ENCODE measurements at regions not wholly inside any gene's neighbourhood (a gene's known extent, or its start where the extent isn't known, plus 50 kb on each side); places are given as distances from the start of the nearest gene placed in this dataset.
"Not testable (repeated sequence)": the region's sequence is repeated elsewhere in the genome, so short reads cannot be mapped to it uniquely, and the experiment has no call there.

DNA sequence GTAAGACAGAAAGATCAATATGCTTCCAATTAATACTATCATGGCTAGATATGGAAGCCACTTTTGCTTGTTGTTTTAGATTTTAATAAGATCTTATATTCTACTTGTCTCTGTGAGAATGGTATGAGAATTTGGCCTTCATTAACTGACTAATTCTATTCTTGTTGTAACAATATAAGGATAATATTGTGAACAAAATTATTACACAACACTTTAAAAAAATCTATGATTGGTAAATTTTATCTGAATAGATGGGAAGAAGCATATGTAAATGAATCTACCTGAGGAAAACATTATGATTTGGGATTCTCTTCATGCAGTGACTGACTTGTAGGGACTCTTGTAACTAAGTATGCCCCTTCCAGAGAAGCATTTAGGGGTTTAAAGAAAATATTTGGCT, 308.9 kb upstream of the KCND2 start:
- TF ChIP-seq, protein P1, sequence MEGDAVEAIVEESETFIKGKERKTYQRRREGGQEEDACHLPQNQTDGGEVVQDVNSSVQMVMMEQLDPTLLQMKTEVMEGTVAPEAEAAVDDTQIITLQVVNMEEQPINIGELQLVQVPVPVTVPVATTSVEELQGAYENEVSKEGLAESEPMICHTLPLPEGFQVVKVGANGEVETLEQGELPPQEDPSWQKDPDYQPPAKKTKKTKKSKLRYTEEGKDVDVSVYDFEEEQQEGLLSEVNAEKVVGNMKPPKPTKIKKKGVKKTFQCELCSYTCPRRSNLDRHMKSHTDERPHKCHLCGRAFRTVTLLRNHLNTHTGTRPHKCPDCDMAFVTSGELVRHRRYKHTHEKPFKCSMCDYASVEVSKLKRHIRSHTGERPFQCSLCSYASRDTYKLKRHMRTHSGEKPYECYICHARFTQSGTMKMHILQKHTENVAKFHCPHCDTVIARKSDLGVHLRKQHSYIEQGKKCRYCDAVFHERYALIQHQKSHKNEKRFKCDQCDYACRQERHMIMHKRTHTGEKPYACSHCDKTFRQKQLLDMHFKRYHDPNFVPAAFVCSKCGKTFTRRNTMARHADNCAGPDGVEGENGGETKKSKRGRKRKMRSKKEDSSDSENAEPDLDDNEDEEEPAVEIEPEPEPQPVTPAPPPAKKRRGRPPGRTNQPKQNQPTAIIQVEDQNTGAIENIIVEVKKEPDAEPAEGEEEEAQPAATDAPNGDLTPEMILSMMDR (IDR thresholded peaks at IDR 0.05), result no peak
- Histone ChIP-seq H3K27ac (no peak overlapping the region), H3K27me3 (no peaks in the 10 kb centered on the region), H3K4me3 (no peak overlapping the region), H3K36me3 (no peaks in the 10 kb centered on the region), H3K9me3 (no peaks in the 10 kb centered on the region), H3K4me1 (no peaks in the 10 kb centered on the region)
- ATAC-seq, result no peak
- intact Hi-C loops (cut with DNase I), result no loop called here
- DNase-seq, result no peak

DNA sequence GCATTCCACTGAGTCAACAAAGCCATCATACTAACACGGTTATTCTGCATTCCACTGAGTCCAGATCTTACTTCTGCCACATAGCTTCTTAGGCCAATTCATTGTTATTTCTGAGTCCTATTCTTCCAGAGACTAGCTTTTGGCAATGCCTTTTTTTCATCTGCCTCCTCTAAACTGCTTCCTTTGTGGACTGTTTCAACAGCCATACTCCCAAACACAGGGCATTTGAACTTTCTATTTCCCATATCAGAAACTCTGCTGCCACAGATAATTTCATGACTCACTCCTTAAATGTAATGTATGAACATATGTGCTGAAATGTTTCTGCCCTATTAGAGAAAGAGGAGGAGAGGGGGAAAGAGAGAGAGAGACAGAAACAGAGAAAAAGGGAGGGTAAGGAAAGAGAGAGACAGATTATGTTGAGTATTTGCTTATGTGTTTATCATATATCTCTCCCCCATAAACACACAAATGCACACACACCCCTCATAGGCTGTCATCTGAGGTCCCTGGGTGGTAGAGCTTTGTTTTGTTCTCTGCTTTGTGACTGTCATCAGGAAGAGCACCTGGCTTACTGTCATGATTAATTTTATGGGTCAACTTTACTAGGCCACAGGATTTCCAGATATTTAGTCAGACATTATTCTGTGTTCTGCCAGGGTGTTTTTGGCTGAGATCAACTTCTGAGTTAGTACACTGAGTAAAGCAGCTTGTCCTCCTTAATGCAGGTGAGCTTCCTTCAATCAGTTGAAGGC, 308.0 kb upstream of the KCND2 start:
- Histone ChIP-seq H3K36me3 (no peaks in the 10 kb centered on the region), H3K4me1 (no peaks in the 10 kb centered on the region), H3K27ac (no peak overlapping the region), H3K9me3 (no peaks in the 10 kb centered on the region), H3K4me3 (no peak overlapping the region), H3K27me3 (no peaks in the 10 kb centered on the region)
- ATAC-seq, result no peak
- no peak for DNase-seq
- intact Hi-C loops (cut with DNase I), result no loop called here
- TF ChIP-seq, protein P1 (IDR thresholded peaks at IDR 0.05), result no peak

DNA sequence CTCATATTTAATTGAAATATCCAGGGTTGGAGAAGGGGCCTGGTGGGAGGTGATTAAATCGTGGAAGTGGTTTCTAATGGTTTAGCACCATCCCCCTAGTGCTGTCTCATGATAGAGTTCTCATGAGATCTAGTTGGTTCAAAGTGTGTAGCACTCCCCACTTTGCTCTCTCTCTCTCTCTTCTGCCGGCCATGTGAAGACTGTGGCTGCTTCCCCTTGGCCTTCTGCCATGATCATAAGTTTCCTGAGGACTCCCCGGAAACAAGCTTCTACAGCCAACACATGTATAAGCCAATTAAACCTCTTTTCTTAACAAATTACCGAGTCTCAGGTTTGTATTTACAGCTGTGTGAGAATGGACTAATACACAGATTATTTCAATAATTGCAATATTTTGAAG, 305.8 kb upstream of the KCND2 start:
- TF ChIP-seq, protein P1 (IDR thresholded peaks at IDR 0.05), result no peak
- H3K9me3 ChIP-seq, result no peaks in the 10 kb centered on the region
- H3K4me3 ChIP-seq, result no peak overlapping the region
- H3K36me3 ChIP-seq, result no peaks in the 10 kb centered on the region
- intact Hi-C loops (cut with DNase I), result no loop called here
- no peaks in the 10 kb centered on the region for H3K4me1 ChIP-seq
- ATAC-seq, result no peak
- no peak for DNase-seq
- no peak overlapping the region for H3K27ac ChIP-seq
- no peaks in the 10 kb centered on the region for H3K27me3 ChIP-seq

DNA sequence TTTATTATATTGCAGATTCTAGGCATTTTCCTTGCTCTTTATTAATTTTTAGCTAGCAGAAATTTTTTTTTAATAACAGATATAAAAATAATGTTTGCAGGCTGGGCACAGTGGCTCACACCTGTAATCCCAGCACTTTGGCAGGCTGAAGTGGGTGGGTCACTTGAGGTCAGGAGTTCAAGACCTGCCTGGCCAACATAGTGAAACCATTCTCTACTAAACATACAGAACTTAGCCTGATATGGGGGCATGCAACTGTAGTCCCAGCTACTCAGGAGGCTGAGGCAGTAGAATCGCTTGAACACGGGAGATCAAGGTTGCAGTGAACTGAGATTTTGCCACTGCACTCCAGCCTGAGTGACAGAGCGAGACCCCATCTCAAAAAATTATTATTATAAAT, 304.6 kb upstream of the KCND2 start:
- H3K27me3 ChIP-seq; DNase-seq; H3K4me3 ChIP-seq; intact Hi-C loops (cut with DNase I); ATAC-seq; H3K36me3 ChIP-seq; H3K4me1 ChIP-seq; H3K27ac ChIP-seq; H3K9me3 ChIP-seq: not testable (repeated sequence)

DNA sequence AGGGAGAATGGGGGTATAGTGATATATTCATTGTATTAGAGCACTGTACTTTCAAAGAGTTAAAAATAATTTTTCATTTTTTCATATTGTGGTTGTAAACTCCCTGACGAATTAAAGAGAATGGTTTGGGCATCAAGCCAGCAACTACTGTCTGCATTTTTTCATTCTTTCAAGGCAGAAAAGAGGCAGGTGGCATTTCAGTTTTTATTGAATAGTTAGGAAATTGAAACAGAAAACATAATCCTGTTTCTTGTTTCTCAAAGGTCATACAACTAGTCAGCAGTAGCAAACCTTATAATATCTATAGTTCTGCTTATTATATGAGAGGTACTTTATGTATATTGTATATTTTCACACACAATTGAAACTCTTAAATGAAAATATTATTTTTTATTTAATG, 303.9 kb upstream of the KCND2 start:
- no peaks in the 10 kb centered on the region for H3K4me1 ChIP-seq
- intact Hi-C loops (cut with DNase I), result no loop called here
- no peaks in the 10 kb centered on the region for H3K36me3 ChIP-seq
- no peak overlapping the region for H3K27ac ChIP-seq
- TF ChIP-seq, protein P1 (IDR thresholded peaks at IDR 0.05), result no peak
- no peaks in the 10 kb centered on the region for H3K27me3 ChIP-seq
- no peak overlapping the region for H3K4me3 ChIP-seq
- H3K9me3 ChIP-seq, result no peaks in the 10 kb centered on the region
- ATAC-seq, result no peak
- no peak for DNase-seq

DNA sequence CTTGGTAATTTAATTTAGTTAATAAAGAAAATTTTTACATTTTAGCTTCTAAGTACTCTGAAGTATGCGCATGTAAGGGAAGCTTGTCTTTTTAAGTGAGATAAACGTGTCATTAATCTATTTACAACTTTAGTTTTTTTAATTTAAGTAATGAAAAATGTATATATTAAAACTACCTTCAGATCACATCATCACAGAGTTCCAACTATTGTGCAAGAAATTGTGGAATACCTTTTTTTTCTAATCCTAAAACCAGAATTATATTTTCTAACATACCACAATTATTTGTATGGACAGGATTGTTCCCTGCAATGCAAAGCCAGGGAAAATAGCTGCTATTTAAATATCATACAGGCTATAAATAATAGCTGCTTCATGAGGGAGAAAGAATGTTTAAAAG, 303.2 kb upstream of the KCND2 start:
- intact Hi-C loops (cut with DNase I), result no loop called here
- H3K4me1 ChIP-seq, result no peaks in the 10 kb centered on the region
- no peak for DNase-seq
- no peaks in the 10 kb centered on the region for H3K27me3 ChIP-seq
- H3K36me3 ChIP-seq, result no peaks in the 10 kb centered on the region
- H3K27ac ChIP-seq, result no peak overlapping the region
- no peaks in the 10 kb centered on the region for H3K9me3 ChIP-seq
- no peak for ATAC-seq
- H3K4me3 ChIP-seq, result no peak overlapping the region
- TF ChIP-seq, protein P1 (IDR thresholded peaks at IDR 0.05), result no peak
